Medulla oblongata (tissue), 1 donor: ENCODE measurements at regions not wholly inside any gene's neighbourhood (a gene's known extent, or its start where the extent isn't known, plus 50 kb on each side); places are given as distances from the start of the nearest gene placed in this dataset.

Source experiments
- DNase-seq: peaks from one replicate; pipeline ENCODE4 v3.0.0-alpha.2; 2015; ENCODE audit errors: extremely low spot score

DNA sequence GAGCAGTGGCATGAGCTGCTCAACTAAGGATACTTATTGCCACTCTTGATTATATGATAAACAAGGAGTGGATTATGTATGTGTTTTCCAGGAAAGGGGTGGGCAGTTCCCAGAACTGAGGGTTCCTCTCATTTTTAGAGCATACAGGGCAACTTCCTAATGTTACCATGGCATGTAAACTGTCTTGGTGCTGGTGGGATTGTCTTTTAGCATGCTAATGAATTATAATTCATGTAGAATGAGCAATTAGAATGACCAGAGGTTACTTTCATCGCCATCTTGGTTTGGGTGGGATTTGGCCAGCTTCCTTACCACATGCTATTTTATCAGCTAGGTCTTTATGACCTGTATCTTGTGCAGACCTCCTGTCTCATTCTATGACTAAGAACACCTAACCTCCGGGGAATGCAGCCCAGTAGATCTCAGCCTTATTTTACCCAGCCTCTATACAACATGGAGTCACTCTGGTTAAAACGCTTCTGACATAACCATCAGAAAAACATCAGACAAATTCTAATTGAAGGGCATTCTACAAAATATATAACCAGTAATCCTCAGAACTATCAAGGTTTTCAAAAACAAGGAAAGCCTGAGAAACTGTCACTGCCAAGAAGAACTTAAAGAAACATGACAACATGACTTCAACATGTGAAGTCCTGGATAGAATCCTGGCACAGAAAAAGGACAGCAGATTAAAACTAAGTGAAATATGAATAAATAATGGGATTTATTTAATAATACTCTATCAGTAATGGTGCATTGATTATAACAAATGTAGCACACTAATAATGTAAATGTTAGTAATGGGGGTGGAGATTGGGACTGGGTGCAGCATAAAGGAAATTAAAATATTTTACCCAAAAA, 365.0 kb downstream of the SEMA3D start:
- DNase-seq, result no peak

DNA sequence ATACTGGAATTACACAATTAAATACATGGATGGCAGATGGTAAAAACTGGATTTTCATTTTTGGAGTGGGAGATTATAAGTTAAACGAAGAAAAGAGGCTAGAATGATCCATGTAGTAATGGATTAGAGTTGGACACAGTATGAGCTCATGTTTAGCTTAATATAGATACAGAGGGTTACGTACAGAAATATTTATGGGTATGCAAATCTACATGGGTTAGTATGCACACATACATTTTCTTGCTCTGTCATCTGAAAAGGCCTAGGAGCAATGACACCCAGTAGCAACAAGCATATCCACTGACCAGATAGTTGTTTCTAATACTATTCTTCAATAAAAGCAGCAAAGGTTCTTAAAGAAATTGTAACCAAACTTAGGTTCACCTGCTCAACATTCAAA, 366.4 kb downstream of the SEMA3D start:
- DNase-seq, result no peak

DNA sequence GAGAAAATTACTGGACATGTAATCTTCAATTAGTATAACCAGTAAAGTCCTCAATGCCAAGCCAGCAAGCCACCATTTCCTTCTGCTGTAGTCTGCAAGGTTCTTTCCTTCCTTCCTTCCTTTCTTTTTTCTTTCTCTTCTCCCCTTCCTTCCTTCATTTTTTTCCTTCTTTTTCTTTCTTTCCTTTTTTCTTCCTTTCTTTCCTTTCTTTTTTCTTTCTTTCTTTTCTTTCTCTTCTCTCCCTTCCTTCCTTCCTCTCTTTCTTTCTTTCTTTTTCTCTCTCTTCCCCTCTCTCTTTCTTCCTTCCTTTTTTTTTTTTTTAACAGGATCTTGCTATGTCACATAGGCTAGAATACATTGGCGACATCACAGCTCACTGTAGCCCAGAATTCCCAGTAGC, 369.8 kb downstream of the SEMA3D start:
- no peak for DNase-seq

DNA sequence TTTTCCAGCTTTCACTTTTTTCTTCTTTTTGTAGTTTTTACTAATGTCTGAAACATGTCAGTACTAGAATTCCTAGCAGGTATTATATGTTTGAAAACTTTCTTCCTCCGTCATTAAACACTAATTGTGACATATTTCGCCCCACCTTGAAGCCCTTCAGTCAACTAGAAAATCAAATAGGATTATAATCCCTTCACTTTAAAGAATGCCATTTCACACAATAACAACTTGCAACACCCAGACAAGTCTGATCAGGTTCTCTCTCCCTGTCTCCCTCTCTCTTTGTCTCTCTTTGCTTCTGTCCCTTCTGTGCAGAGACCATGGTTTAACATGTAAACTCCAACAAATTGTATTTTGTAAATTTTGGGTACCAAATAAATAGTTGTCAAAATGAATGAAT, 373.5 kb downstream of the SEMA3D start:
- DNase-seq, result no peak

DNA sequence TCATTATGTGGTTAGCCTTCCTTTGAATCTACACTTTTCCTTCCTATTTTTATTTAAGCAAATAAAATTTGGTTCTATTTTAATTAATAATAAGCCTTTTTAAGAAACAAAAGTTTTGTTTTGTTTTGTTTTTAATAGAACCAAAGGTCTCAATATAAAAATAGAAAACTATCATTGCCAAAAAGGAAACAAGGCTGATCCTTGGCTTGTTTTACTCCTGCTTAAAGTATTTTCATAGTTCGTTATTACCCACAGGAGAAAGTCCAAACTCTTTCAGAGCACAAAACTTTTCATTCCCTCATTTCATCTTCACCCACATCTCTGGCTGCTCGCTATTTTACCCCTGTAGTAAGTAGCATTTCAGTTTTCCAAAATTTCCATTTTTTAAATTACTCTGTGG, 374.8 kb downstream of the SEMA3D start:
- DNase-seq, result no peak

DNA sequence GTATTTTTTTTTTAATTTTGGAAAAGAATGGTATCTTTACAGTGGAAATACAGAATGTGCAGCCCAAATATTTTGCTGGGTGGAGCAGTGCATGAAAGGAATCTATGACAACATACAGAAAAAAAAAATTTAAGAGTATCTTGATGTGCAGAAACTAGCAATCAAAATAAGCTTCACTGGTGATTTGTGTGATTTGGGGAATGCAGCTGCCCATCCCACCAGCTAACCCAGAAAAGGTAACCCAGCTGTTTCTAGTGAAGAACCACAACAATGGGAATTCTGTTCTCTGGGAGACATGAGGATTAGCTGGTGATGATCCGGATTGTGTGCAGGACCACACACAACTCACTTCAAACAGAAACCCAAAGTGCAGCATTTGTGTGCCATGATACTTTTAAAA, 375.5 kb downstream of the SEMA3D start:
- DNase-seq, result no peak

DNA sequence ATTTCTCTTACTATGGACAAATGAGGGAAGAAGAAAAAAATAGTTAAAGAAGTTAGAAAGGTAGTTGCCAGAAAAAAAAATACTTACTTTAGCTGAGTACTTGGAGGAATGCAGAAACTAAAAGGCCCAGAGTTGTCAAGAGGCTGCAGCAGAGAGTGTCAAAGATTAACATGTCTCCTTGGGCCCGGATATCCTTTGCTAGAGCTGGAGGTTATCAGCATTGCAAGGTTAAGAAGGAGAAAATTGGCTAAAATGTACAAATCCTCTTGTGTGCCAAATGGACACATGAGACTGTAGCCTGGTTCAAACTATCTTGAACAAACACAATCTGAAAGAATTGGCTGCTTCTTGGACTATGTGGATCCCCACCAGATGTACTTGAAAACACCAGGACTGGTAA, 377.0 kb downstream of the SEMA3D start:
- DNase-seq, result no peak

DNA sequence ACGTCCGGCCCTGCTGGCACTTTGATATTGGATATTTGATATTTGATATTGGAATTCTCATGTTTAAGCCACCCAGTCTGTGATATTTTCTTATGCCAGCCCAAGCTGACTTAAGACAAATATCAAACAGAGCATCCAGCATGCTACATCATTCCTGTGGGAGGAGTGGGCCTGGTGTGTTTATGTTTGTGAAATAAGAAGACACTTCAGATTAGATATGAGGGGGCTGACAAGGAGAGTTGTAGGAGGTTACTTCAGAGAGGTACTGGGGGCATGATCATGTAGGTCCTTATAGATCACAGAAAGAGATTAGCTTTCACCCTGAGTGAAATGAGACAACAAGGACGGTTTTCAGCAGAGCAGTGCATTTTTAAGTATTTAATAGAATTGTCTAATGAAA, 382.9 kb downstream of the SEMA3D start:
- no peak for DNase-seq

DNA sequence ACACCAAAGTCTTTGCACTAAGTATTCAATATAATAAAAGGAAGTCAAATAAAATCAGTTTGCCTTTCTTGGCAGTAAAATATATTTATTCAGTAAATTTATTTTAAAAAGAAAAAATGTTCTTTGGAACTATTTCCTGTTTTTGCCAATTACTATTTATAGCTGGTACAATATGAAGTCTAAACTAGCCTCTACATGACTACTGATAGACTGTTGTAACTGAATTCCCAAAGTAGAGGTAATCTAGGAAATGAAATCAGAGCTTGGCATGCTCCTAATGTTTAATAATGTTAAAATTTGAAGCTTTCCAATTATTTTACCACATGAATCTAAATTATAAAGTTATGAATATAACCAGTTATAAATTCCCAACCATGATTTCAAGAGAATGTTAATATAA, 385.5 kb downstream of the SEMA3D start:
- DNase-seq, result no peak

DNA sequence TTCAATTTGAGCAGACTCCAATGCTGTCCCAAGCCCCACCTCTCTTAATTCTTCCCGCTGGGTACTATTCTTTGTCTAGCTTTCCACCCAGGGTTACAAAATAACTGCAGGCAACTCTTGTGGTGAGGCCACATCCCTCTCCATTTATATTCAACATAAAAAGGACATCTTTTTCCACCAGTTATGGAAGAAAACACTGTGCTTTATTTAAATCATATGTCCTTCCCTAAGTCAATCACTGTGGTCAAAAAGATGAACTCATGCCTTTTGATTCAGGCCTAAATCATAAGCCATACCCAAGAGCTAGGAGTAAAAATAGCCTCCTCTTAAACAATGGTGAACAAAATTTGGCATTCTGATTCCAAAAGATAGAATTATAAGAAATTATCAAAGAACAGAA, 386.0 kb downstream of the SEMA3D start:
- no peak for DNase-seq

DNA sequence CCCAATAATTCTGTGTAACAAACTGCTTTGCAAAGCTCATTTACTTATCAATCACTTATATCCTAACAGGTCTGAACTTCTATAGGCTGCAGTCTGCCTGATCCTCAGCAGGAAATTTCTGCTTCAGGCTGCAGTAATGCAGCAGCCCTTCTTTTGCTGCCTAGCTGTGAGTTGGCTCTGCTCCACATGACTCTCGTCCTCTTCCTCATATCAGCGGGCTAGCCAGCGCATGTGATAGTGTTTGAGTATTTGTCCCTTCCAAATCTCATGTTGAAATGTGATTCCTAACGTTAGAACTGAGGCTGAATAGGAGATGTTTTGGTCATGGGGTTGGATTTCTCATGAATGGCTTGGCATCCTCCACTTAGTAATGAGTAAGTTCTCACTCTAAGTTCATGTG, 387.8 kb downstream of the SEMA3D start:
- no peak for DNase-seq

DNA sequence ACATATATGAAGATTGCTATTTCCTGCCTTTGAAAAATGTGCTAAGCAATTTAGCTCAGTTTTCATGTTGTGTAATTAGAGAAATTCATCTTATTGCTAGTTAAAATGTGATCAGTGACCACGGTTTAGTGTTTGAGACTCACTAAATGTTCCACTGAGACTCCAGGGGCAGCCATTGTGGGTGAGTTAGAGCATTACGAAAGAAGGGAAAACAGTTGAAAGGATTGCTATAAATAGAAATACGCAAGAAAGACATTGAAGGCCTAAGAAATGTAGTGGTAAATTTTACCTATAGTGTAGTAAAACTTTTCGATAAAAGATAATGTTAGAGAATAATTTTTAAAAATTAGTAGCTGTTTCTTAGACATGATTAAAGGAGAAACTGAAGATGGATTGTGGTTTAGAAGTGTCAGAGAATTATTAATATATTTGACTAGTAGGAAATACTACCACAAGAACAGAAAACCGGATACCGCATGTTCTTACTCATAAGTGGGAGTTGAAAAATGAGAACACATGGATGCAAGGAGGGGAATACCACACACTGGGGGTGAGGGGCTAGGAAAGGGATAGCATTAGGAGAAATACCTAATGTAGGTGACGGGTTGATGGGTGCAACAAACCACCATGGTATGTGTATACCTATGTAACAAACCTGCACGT, 394.5 kb downstream of the SEMA3D start:
- DNase-seq, result no peak

DNA sequence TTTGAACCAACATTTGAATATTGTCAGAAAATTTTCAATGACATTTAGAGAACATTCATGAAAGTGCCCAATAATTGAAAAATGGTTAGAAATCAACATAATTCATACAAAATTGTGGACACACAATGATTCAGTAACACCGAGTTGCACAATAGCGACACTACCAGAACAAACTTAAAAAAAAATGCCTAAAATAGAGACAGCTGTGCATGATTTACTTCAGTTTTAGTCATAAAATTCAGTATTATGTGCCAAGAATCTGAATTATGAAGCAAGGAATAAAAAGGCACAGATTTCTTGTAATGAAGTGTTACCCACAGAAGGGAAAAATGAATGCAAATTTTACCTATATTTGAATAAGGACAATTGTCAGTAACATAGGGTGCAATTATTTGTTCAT, 396.0 kb downstream of the SEMA3D start:
- no peak for DNase-seq

DNA sequence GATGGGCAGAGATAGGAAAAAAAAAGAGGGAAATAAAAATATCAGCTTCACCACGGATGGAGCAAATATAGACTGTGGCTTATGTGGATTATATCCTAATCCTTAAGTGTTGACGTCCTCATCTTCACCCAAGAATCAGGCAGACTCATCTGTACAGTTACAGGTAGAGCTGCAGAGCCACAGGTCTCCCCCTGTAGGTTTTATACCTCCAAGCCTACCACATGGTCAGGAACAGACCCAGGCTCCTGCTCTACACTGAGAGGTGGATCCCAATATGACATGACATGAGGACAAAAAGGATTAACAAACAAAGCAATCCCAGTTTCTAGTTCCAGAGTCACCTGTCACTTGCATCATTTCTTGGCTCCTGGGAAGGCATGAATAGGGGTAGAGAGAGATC, 400.8 kb downstream of the SEMA3D start:
- DNase-seq, result no peak

DNA sequence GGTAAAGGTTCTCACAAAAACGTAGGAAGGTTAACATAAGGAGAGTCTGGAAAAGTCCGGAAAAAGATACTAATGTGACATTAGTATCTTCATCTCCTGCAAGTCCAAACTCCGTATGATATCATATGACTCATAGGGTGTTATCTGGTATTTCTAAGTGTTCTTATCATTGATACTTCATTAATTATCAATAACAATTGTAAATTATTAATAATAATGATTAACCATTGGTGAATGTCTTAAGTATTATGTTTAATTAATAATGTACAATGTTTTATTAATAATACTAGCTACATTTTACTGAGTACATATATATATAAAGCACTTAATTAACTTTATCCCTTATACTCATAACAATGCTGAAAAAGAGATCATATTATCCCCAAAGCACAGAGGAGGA, 402.4 kb downstream of the SEMA3D start:
- DNase-seq, result no peak

DNA sequence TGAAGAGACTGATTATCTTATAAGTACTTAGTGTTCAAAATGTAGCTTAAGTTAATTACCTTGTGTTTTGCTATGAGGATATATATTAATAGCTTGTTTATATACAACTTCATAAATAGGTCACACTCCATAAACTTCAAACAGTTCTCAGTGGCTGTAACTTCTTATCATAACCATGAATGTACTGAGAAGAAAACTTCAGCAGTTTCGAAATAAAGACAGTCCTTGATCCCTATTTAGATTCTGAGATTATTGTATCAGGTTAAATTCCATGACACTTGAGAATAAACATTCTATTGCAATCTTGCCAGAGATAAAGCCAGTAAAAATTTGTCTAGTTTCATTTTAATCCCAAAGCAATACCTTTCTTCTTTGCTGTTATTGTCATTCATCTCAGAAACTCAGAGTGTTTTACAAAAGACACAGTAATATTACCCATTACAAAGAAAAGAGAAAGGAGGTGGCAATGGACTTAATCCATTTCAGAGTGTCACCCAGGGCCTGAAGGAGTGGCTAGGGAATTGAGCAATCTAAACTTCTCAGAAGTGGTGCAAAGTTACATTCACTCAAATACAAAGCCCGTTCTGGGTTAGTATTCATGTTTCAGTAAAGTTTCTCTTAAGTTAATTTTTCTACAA, 403.6 kb downstream of the SEMA3D start:
- no peak for DNase-seq

DNA sequence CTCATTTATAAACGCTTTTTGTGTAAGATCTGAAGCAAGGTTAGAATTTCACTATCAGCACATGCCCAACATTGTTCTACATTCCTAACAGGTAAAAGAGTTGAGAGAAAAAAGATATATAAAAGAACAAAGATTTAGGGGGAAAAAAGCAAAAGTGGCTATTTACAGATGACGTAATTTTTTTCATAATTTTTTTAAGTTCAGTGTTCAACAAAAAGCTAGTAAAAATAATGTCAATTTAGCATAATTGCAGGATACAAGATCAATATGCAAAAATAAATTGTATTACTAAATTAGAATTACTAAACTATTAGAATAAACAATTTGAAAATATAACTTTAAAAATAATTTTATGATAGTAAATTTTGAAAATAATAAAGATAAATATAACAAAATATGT, 405.0 kb downstream of the SEMA3D start:
- no peak for DNase-seq

DNA sequence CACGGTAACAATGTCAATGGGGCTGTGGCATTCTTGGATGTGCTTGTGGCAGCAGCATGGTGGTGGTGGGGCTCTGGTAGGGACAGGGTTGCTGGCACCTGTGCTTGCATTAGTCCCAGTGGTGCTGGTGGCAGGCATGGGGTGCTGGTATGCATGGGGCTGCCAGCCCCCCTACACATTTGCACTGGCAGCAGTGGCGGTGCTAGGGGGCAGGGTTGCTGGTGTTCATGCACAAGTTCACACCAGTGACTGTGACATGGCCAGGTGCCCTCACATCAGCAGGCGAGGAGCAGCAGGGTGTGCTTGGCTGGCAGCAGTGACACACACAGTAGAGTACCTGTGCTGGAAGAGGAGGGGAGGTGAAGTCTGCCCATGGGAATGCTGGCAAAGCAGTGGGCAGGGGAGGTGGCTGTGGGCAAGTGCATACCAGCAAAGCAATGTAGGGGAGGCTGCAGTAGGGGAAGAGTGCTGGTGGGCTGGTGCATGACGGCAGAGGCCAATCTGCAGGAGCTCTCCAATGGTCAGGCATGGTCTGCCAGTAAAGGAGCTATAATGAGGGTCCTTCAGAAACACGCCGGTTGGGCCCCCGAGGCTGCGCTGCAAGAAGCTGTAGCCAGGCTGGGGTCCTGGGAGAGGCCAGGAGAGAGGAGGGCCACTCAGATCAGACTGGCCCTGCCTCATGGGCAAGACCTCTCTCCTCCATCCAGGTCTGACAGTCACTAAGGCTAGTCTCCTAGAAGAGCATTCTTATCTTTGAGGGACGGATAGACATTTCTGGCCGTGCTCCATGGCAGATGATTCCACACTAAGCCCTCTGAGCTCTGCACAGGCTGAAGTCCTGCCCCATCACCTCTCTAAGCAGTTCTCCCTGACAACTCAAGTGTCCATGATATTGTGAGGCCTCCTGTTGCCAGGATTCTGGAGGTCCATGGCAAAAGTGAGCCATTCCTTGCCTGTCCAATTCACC, 406.4 kb downstream of the SEMA3D start:
- no peak for DNase-seq

DNA sequence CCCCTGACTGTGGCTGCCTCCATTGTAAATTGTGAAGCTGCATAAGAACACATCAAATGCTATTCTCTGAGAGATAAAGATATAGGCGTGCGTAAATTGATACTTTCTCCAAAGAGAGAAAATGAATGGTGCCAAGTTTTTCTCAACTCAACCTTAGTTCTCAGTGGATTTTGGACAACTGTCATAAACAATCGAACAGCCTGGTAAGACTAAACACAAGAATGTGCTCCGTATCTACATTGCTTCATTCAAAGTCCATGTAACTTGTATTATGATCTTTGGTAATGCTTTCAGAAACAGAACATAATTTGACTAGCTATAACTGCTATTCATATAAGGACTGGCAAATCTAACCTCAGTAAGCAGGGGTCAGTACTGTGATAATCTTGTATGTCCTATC, 429.1 kb downstream of the SEMA3D start:
- no peak for DNase-seq

DNA sequence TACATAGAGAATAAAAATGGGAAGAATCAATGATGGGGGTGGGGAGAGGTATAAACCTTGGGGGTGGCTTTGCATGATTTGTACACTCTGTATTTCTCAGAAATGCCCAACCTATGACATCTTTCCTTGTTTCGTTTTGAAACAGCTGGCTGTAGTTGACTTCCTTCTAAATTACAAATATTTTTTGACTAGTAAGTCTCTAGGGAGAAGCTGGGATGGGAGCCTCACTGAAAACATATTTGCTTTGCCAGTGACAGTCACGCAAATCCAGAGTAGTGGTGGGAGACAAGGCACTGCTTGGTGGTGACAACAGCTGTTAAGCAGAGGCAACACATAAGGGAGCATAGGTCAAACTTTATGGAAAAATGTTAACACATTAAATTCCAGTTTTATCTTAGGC, 440.5 kb downstream of the SEMA3D start:
- no peak for DNase-seq

DNA sequence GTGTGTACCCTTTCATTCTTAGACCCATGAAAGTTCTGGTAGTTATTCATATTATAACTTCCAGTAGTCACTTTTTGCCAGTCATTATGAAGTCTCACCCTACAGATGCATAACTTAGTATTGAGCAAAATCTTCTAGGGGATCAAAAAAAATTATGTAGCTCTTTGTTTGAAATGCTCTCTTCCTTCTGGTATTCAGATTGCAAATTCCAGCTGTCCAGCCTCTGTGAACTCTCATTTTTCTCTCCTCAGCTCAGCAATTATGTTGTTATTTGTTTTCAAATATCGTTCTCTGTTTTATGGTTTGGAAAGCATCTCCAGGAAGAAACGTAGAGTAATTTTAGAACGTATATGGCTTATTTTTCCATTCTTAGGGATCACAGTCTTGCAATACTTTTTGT, 442.5 kb downstream of the SEMA3D start:
- DNase-seq, result no peak

DNA sequence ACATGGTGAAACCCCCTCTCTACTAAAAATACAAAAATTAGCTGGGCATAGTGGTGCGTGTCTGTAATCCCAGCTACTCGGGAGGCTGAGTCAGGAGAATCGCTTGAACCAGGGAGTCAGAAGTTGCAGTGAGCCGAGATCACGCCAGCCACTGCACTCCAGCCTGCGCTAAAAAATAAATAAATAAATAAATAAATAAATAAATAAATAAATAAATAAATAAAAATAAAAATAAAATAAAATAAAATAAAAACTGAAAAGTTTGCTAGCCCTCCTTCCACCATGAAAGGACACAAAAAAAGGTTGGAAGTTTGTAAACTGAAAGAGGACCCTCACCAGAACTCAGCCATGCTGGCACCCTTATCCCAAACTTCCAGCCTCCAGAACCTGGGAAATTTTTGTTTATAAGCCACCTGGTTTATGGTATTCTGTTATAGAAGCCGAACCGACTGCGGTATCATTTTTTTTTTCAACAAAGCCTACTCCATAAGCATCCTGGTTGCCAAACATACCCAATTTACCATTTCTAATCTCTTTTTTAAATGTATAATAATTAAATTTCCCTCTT, 448.2 kb downstream of the SEMA3D start:
- DNase-seq, result no peak
